HCEC 1CT (cell line): ENCODE measurements at regions not wholly inside any gene's neighbourhood (a gene's known extent, or its start where the extent isn't known, plus 50 kb on each side); places are given as distances from the start of the nearest gene placed in this dataset.

Experiments used
- DNase-seq: peaks from one replicate; pipeline ENCODE4 v3.0.0-alpha.2; 2017

- no peak for DNase-seq
Observed at GRCh38 chr14:87214558-87214957, 778.4 kb downstream of the GALC start.

- peak; percentile 16 for DNase-seq
Observed at GRCh38 chr14:87207756-87208155, 785.2 kb downstream of the GALC start.

GRCh38 chr14:87205811-87206210, 787.2 kb downstream of the GALC start:
- DNase-seq = no peak

DNA sequence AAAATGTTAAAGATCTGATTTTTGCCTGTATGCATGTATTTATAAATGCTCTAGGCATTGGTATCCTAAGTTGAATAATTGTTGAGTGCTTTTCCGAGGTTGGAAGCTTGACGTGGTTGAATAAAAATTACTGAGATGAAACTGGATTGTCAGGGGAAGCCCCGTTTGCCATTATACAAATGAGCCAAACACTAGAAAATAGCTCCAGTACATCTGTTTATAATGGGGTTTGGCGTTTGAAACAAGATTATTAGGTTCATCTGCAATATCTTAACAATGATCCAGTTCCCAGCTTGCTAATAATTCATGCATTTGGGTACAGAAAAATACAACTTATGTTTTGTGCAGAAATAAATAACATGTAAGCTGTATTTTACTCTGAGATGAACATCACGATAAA, 789.6 kb downstream of the GALC start:
- DNase-seq = no peak

GRCh38 chr14:87199381-87199780, 793.6 kb downstream of the GALC start:
- DNase-seq = no peak

- no peak for DNase-seq
Observed at GRCh38 chr14:87196436-87196835, 796.5 kb downstream of the GALC start.

DNA sequence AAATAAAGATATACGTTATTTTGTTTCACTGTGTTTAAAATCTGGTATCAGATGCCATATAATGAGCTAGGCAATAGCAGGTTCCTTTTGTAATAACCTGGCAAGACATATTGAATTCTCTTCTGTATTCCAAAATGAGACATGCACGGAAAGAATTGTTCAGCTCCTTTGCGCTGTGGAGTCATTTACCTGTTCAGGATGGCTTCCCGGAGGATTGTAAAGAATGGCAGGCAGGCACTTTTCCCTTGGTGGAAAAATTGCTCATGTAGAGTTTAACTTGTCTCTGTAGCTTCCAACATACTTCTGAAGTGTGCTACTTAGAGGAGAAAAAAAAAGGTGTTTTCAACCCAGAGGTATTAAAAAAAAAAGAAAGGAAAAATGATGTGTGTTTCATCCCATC, 805.2 kb downstream of the GALC start:
- no peak for DNase-seq

GRCh38 chr14:87186737-87187136, 806.2 kb downstream of the GALC start:
- no peak for DNase-seq

GRCh38 chr14:87185961-87186560, 806.9 kb downstream of the GALC start:
- no peak for DNase-seq

GRCh38 chr14:87184180-87184579, 808.8 kb downstream of the GALC start:
- DNase-seq = no peak

GRCh38 chr14:87181288-87181687, 811.7 kb downstream of the GALC start:
- no peak for DNase-seq

DNA sequence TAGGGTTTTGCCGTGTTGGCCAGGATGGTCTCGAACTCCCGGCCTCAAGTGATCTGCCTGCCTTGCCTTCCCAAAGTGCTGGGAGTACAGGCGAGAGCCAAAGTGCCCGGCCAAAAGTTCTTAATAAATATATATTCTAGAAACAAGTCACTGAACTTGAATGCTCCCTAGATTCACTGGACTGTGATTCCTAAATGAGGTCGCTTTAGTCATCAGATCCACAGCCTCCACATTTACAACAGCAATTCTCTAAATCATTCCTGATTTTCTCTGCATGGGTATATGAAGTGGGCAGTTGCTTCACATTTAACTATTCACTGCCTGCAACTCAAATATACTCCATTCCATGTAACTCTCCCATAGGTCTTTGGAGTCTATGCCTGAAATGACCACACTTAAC, 813.0 kb downstream of the GALC start:
- no peak for DNase-seq

GRCh38 chr14:87178277-87178676, 814.7 kb downstream of the GALC start:
- DNase-seq = no peak

DNA sequence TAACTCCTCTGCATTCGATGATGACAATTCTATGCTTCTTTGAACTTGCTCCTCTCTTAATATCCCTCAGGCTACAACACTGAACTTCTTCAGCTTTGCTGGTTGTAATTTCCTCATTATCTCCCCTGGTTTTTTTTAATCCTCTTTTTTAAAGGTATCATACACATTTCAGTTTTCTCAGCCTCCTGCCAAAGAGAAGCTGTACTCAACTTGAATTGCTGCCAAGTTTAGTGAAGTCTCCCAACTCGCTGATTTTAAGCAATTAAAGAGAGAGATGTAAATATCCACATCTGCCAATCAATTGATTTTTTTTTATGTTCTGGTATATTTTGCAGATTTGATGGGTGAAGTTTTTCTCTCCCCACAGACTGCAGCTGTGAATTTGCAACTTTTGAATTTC, 817.8 kb downstream of the GALC start:
- DNase-seq = no peak

DNA sequence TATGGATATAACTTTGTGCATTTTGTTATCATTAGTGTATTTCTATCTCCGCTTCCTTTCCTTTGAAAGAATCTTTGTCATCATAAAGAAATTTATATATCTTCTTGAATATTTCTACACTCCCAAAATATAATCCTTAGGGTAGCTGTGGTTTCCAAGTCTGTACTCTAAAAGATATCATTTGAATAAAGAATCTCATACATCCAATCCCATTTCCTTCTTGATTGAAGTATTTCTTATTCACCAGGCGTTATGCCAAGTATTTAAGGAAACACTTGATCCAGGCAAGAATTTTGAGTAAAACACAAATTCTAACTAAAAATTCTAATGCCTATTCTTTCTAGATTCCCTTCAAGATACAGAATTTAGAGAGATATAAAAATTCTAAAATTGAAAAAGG, 821.8 kb downstream of the GALC start:
- no peak for DNase-seq

DNA sequence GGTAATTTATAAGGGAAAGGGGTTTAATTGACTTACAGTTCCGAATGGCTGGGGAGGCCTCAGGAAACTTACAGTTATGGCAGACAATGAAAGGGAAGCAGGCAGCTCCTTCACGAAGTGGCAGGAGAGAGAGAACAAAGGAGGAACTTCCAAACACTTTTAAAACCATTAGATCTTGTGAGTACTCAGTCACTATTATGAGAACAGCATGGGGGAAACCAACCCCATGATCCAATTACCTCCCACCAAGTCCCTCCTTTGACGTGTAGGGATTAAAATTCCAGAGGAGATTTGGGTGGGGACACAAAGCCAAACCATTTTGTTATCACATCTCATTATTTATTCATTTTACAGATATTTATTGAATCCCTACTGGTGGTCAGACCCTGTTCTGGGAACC, 822.8 kb downstream of the GALC start:
- DNase-seq = no peak

- DNase-seq = no peak
Observed at GRCh38 chr14:87169362-87169761, 823.6 kb downstream of the GALC start.

DNA sequence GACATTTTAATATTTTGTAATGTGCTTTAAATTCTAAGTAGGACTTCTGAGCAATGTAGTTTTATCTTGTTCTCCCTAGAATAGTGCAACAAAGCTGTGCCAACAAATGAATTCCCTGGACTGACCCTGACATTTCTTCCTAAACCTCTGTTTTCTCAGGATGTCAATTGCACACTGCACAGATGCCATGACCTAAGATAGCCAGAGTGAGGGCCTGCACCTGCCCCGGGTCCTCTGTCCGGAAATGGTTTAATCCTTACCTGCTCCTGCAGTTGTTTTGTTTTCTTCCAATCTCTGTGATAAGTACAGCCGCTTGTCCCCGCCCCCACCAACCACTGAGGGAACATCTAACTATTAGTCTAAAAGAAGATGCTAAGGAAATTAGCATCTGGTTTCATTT, 831.5 kb downstream of the GALC start:
- no peak for DNase-seq

DNA sequence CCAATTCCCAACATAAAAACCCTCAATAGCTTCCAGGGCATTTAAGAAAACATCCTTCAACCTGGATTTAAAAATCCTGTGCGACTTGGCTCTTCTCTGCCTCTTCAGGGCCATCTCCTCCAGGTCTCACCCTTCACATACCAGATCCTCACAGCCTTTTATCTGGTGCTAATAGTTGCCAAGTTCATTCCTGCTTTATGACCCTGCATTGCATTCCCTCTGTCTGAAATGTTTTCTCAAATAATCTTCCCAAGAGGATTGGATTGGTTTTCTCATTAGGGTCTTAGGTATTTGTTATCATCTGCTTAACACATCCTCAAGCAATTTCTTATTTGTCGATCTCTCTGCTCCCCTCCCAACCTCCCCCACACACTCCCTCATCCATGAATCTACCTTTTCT, 832.0 kb downstream of the GALC start:
- no peak for DNase-seq

GRCh38 chr14:87158283-87158682, 834.7 kb downstream of the GALC start:
- no peak for DNase-seq

- no peak for DNase-seq
Observed at GRCh38 chr14:87156878-87157277, 836.1 kb downstream of the GALC start.

GRCh38 chr14:87155856-87156488, 837.0 kb downstream of the GALC start:
- DNase-seq = no peak

DNA sequence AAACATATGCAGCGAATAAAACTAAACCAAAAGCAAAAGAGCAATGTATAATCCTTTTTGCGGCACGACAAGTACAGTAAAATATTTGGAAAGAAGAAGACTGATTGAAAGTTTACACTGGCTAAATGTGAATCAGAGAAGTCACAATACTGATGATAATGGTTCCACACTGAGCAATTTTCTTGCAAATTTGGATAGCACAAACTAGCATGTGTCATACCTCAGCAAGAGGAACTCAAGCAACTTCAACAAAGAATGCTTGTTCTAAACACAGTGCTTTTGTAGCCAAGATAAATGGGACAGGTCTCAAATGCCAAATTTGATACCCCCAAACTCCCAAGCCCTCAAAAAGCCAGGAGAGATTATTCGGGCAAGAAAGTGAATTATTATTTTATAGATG, 839.1 kb downstream of the GALC start:
- DNase-seq = no peak

DNA sequence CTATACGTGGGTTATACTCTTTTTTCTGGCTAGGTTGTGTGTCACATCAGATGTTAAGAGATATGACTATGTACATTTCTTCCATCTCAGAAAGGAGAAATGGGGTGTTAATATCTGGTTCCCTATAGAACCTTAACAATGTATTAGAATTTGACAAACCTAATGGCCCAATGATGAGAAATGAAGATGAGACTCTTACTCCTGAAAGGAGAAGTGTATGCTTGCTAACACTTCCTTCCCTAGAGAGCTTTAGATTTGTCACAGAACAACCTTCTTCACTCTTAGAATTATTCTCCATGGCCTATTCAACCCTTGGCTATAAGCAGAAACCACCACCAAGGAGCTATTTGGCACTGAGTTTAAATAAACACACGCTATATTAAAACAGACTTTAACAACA, 839.6 kb downstream of the GALC start:
- DNase-seq = no peak

DNA sequence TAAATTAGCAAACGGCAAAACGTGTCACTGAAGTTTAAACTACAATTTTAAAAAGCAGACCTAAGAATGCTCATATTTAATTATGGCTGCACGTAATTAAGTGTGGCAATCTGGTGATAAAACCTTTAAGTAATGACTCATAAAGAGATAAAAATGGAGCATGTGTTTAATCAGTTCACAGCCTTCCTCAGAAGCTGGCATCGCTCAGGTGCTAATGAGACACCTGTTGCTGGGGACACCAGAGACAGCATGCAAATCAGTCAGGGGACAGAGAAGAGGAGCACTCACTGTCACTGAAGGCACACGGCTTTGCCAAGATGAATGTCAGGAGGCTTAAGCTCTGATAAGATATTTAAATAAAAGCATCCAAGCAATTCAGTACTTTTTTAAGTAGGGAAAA, 840.3 kb downstream of the GALC start:
- DNase-seq = no peak
